Mesothelial cell of epicardium (in vitro differentiated cells): ENCODE measurements at regions not wholly inside any gene's neighbourhood (a gene's known extent, or its start where the extent isn't known, plus 50 kb on each side); places are given as distances from the start of the nearest gene placed in this dataset.

ENCODE experiments used
- DNase-seq, 2 experiments: peaks; one replicate each; pipeline ENCODE4 v3.0.0; 2021; ENCODE audit warnings: low spot score in 2 of 2; ENCODE audit not compliant: unreplicated experiment in 2 of 2
- H3K27ac Mint-ChIP-seq: 2 replicates; pipeline ENCODE4 v1.8.0; 2021; ENCODE audit warnings: mixed read lengths
- H3K27me3 Mint-ChIP-seq: 2 replicates; pipeline ENCODE4 v1.8.0; 2021; ENCODE audit warnings: low read depth, mixed read lengths
- H3K36me3 Mint-ChIP-seq: 2 replicates; pipeline ENCODE4 v1.8.0; 2021; ENCODE audit warnings: mixed read lengths
- H3K4me1 Mint-ChIP-seq: 2 replicates; pipeline ENCODE4 v1.8.0; 2021; ENCODE audit warnings: mixed read lengths
- H3K4me3 Mint-ChIP-seq: 2 replicates; pipeline ENCODE4 v1.8.0; 2021; ENCODE audit warnings: mild to moderate bottlenecking, moderate library complexity, mixed read lengths
- H3K9me3 Mint-ChIP-seq: 2 replicates; pipeline ENCODE4 v1.8.0; 2021; ENCODE audit warnings: mixed read lengths
- CTCF ChIP-seq: fragments of 200-600 bp; sonication (generic); IDR thresholded peaks from one replicate; pipeline ENCODE4 v1.5.0; 2021; ENCODE audit warnings: antibody characterized with exemption; ENCODE audit not compliant: unreplicated experiment

GRCh38 chr1:218817071-218817470, 356.6 kb upstream of the LYPLAL1 start:
- H3K9me3 Mint-ChIP-seq: peaks cover 10% of the 10 kb centered on the region
- H3K36me3 Mint-ChIP-seq: no peaks in the 10 kb centered on the region
- peak overlapping the region; percentile 88 for H3K27ac Mint-ChIP-seq
- no peak overlapping the region for H3K4me3 Mint-ChIP-seq
- H3K27me3 Mint-ChIP-seq: no peaks in the 10 kb centered on the region
- peaks cover 21% of the 10 kb centered on the region for H3K4me1 Mint-ChIP-seq
- DNase-seq: no peak
- TF ChIP-seq CTCF: no peak

DNA sequence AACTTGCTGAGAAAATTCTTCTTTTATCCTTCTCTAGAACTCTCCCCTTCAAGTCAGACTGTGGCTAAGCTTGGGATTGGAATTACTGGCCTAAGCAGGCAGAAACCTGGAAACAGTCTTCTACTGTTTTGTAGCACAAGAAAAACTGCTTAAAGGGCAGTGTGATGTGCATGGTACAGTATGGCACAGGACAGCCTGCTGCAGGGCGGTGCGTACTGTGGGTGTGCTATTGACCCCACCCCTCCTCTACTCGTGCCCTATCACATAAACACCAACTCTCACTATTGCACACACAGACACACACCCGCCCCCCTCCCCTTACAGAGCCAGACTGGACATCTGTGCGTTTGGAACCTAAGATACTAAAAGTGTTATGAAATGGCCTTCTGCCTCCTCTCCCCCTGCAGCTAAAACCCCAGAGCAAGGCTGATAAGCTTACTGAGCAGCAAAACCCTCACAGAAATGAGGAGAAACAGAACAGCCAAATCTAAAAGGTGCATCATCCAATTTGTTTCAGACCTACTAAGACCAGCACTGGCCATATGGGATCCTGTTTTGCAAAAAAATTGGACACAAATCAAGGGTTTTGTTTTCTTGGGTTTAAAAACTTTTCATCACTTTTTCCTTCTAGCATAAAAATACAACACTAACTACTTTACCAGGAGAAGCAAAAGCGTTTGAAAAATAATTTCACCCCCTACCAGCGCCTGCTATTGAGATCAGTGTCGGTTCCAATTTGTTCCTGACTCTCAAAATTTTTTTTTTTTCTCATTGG, 355.8 kb upstream of the LYPLAL1 start:
- peaks cover 10% of the 10 kb centered on the region for H3K9me3 Mint-ChIP-seq
- H3K36me3 Mint-ChIP-seq: no peaks in the 10 kb centered on the region
- DNase-seq: no peak
- no peak overlapping the region for H3K4me3 Mint-ChIP-seq
- H3K4me1 Mint-ChIP-seq: peaks cover 21% of the 10 kb centered on the region
- peak overlapping the region; percentile 88 for H3K27ac Mint-ChIP-seq
- no peaks in the 10 kb centered on the region for H3K27me3 Mint-ChIP-seq
- no peak for TF ChIP-seq CTCF

GRCh38 chr1:218823291-218823900, 350.3 kb upstream of the LYPLAL1 start:
- TF ChIP-seq CTCF: no peak
- Mint-ChIP-seq H3K36me3 (no peaks in the 10 kb centered on the region), H3K4me1 (peaks cover 7% of the 10 kb centered on the region), H3K9me3 (peaks cover 13% of the 10 kb centered on the region), H3K4me3 (no peak overlapping the region), H3K27ac (no peak overlapping the region), H3K27me3 (no peaks in the 10 kb centered on the region)
- DNase-seq: no peak

- TF ChIP-seq CTCF: no peak
- peaks cover 3% of the 10 kb centered on the region for H3K27me3 Mint-ChIP-seq
- H3K36me3 Mint-ChIP-seq: no peaks in the 10 kb centered on the region
- H3K4me3 Mint-ChIP-seq: no peak overlapping the region
- H3K4me1 Mint-ChIP-seq: no peaks in the 10 kb centered on the region
- peaks cover 9% of the 10 kb centered on the region for H3K9me3 Mint-ChIP-seq
- no peak overlapping the region for H3K27ac Mint-ChIP-seq
- no peak for DNase-seq
Observed at GRCh38 chr1:218827486-218827885, 346.2 kb upstream of the LYPLAL1 start.

GRCh38 chr1:218828125-218828650, 345.5 kb upstream of the LYPLAL1 start:
- Mint-ChIP-seq H3K4me3 (no peak overlapping the region), H3K36me3 (no peaks in the 10 kb centered on the region), H3K27me3 (peaks cover 3% of the 10 kb centered on the region), H3K4me1 (no peaks in the 10 kb centered on the region), H3K27ac (no peak overlapping the region), H3K9me3 (peaks cover 9% of the 10 kb centered on the region)
- TF ChIP-seq CTCF: no peak
- DNase-seq: no peak
